DMS53 treated with DMSO at 0.1 percent for 48 hours (cell line): ENCODE measurements at regions not wholly inside any gene's neighbourhood (a gene's known extent, or its start where the extent isn't known, plus 50 kb on each side); places are given as distances from the start of the nearest gene placed in this dataset.
"Not testable (repeated sequence)": the region's sequence is repeated elsewhere in the genome, so short reads cannot be mapped to it uniquely, and the experiment has no call there.

ENCODE experiments used
- DNase-seq: peaks from one replicate; lab custom pipeline; 2025; ENCODE audit not compliant: unreplicated experiment; lab: John Stamatoyannopoulos, UW

GRCh38 chr13:23107665-23108064 lies 73.1 kb upstream of the SGCG start:
- no peak for DNase-seq

GRCh38 chr13:23119131-23119530 lies 61.6 kb upstream of the SGCG start:
- no peak for DNase-seq

GRCh38 chr13:23127540-23127939 lies 53.2 kb upstream of the SGCG start:
- DNase-seq = not testable (repeated sequence)

- no peak for DNase-seq
Observed at GRCh38 chr13:23129331-23129730, 51.4 kb upstream of the SGCG start.
